SJCRH30 (cell line): ENCODE measurements at regions not wholly inside any gene's neighbourhood (a gene's known extent, or its start where the extent isn't known, plus 50 kb on each side); places are given as distances from the start of the nearest gene placed in this dataset.

Source experiments
- DNase-seq, 2 experiments: peaks; one replicate each; pipeline ENCODE4 v3.0.0-alpha.2; 2015 to 2020
- H3K27ac ChIP-seq: fragments of 250-450 bp; sonication (Bioruptor Pico); 2 replicates; pipeline ENCODE4 v1.5.1; 2020; ENCODE audit warnings: mild to moderate bottlenecking, moderate library complexity
- H3K27me3 ChIP-seq: fragments of 250-450 bp; sonication (Bioruptor Pico); 2 replicates; pipeline ENCODE4 v1.5.1; 2020; ENCODE audit warnings: mild to moderate bottlenecking, moderate library complexity
- H3K36me3 ChIP-seq: fragments of 250-450 bp; sonication (Bioruptor Pico); 2 replicates; pipeline ENCODE4 v1.5.1; 2020; ENCODE audit warnings: mild to moderate bottlenecking, moderate library complexity
- H3K4me1 ChIP-seq: fragments of 250-450 bp; sonication (Bioruptor Pico); 2 replicates; pipeline ENCODE4 v1.5.1; 2020; ENCODE audit warnings: mild to moderate bottlenecking, moderate library complexity
- H3K4me3 ChIP-seq: fragments of 250-450 bp; sonication (Bioruptor Pico); 2 replicates; pipeline ENCODE4 v1.5.1; 2020; ENCODE audit warnings: mild to moderate bottlenecking, moderate library complexity
- H3K9me3 ChIP-seq: fragments of 250-450 bp; sonication (Bioruptor Pico); replicated peaks from 2 replicates; pipeline ENCODE4 v1.5.1; 2020; ENCODE audit warnings: mild to moderate bottlenecking, moderate library complexity

GRCh38 chr16:48003206-48003907 is 152.4 kb downstream of the ABCC12 start:
- DNase-seq, result no peak
- no peaks in the 10 kb centered on the region for H3K9me3 ChIP-seq
- H3K36me3 ChIP-seq, result no peaks in the 10 kb centered on the region
- H3K27ac ChIP-seq, result no peak overlapping the region
- no peaks in the 10 kb centered on the region for H3K4me1 ChIP-seq
- no peaks in the 10 kb centered on the region for H3K27me3 ChIP-seq
- H3K4me3 ChIP-seq, result no peak overlapping the region

- Histone ChIP-seq H3K9me3 (no peaks in the 10 kb centered on the region), H3K27me3 (no peaks in the 10 kb centered on the region), H3K4me3 (no peak overlapping the region), H3K27ac (no peak overlapping the region), H3K36me3 (no peaks in the 10 kb centered on the region), H3K4me1 (no peaks in the 10 kb centered on the region)
- DNase-seq, result no peak
Measured at GRCh38 chr16:48001324-48001895, 154.4 kb downstream of the ABCC12 start.

- Histone ChIP-seq H3K27me3 (no peaks in the 10 kb centered on the region), H3K36me3 (no peaks in the 10 kb centered on the region), H3K4me3 (no peak overlapping the region), H3K27ac (no peak overlapping the region), H3K4me1 (no peaks in the 10 kb centered on the region), H3K9me3 (no peaks in the 10 kb centered on the region)
- DNase-seq, result no peak
Measured at GRCh38 chr16:48000622-48001021, 155.2 kb downstream of the ABCC12 start.

GRCh38 chr16:47999595-47999994 is 156.2 kb downstream of the ABCC12 start:
- H3K27me3 ChIP-seq, result no peaks in the 10 kb centered on the region
- H3K36me3 ChIP-seq, result no peaks in the 10 kb centered on the region
- H3K9me3 ChIP-seq, result no peaks in the 10 kb centered on the region
- no peak overlapping the region for H3K4me3 ChIP-seq
- no peak overlapping the region for H3K27ac ChIP-seq
- no peak for DNase-seq
- H3K4me1 ChIP-seq, result no peaks in the 10 kb centered on the region

GRCh38 chr16:47995354-47995753 is 160.4 kb downstream of the ABCC12 start:
- no peak for DNase-seq
- no peak overlapping the region for H3K4me3 ChIP-seq
- H3K36me3 ChIP-seq, result no peaks in the 10 kb centered on the region

GRCh38 chr16:47991491-47991890 is 164.3 kb downstream of the ABCC12 start:
- no peaks in the 10 kb centered on the region for H3K27me3 ChIP-seq
- no peaks in the 10 kb centered on the region for H3K36me3 ChIP-seq
- no peak overlapping the region for H3K27ac ChIP-seq
- H3K9me3 ChIP-seq, result 0 out of 2 replicates have a peak, but pooled peaks cover 2% of the 10 kb centered on the region
- no peak overlapping the region for H3K4me3 ChIP-seq
- DNase-seq, result no peak
- H3K4me1 ChIP-seq, result no peaks in the 10 kb centered on the region

More at GRCh38 chr16:47995354-47995753, 160.4 kb downstream of the ABCC12 start:
- Histone ChIP-seq H3K4me1 (no peaks in the 10 kb centered on the region), H3K27me3 (no peaks in the 10 kb centered on the region), H3K9me3 (no peaks in the 10 kb centered on the region), H3K27ac (no peak overlapping the region)

- no peak for DNase-seq
Measured at GRCh38 chr16:47990676-47991075, 165.1 kb downstream of the ABCC12 start.

GRCh38 chr16:47987136-47987535 is 168.7 kb downstream of the ABCC12 start:
- Histone ChIP-seq H3K27ac (no peak overlapping the region), H3K27me3 (no peaks in the 10 kb centered on the region), H3K36me3 (no peaks in the 10 kb centered on the region), H3K4me3 (no peak overlapping the region), H3K9me3 (0 out of 2 replicates have a peak, but pooled peaks cover 2% of the 10 kb centered on the region), H3K4me1 (no peaks in the 10 kb centered on the region)
- no peak for DNase-seq

More at GRCh38 chr16:47990676-47991075, 165.1 kb downstream of the ABCC12 start:
- H3K4me1 ChIP-seq, result no peaks in the 10 kb centered on the region
- 0 out of 2 replicates have a peak, but pooled peaks cover 2% of the 10 kb centered on the region for H3K9me3 ChIP-seq
- H3K4me3 ChIP-seq, result no peak overlapping the region
- no peak overlapping the region for H3K27ac ChIP-seq
- no peaks in the 10 kb centered on the region for H3K27me3 ChIP-seq
- no peaks in the 10 kb centered on the region for H3K36me3 ChIP-seq

GRCh38 chr16:47986031-47986430 is 169.8 kb downstream of the ABCC12 start:
- Histone ChIP-seq H3K4me1 (no peaks in the 10 kb centered on the region), H3K27ac (no peak overlapping the region), H3K9me3 (0 out of 2 replicates have a peak, but pooled peaks cover 2% of the 10 kb centered on the region), H3K36me3 (no peaks in the 10 kb centered on the region), H3K27me3 (no peaks in the 10 kb centered on the region), H3K4me3 (no peak overlapping the region)
- DNase-seq, result no peak

GRCh38 chr16:47984669-47985068 is 171.1 kb downstream of the ABCC12 start:
- Histone ChIP-seq H3K27ac (no peak overlapping the region), H3K4me1 (no peaks in the 10 kb centered on the region), H3K36me3 (no peaks in the 10 kb centered on the region), H3K27me3 (no peaks in the 10 kb centered on the region), H3K9me3 (no peaks in the 10 kb centered on the region), H3K4me3 (no peak overlapping the region)
- no peak for DNase-seq

GRCh38 chr16:47983999-47984580 is 171.7 kb downstream of the ABCC12 start:
- H3K27ac ChIP-seq, result no peak overlapping the region
- no peaks in the 10 kb centered on the region for H3K36me3 ChIP-seq
- no peaks in the 10 kb centered on the region for H3K4me1 ChIP-seq
- H3K27me3 ChIP-seq, result no peaks in the 10 kb centered on the region
- DNase-seq, result no peak
- no peaks in the 10 kb centered on the region for H3K9me3 ChIP-seq
- no peak overlapping the region for H3K4me3 ChIP-seq

GRCh38 chr16:47980212-47980611 is 175.6 kb downstream of the ABCC12 start:
- Histone ChIP-seq H3K4me3 (no peak overlapping the region), H3K27ac (no peak overlapping the region), H3K36me3 (no peaks in the 10 kb centered on the region), H3K4me1 (no peaks in the 10 kb centered on the region), H3K9me3 (no peaks in the 10 kb centered on the region), H3K27me3 (no peaks in the 10 kb centered on the region)
- no peak for DNase-seq

GRCh38 chr16:47979616-47980182 is 176.1 kb downstream of the ABCC12 start:
- H3K9me3 ChIP-seq, result no peaks in the 10 kb centered on the region
- no peak overlapping the region for H3K4me3 ChIP-seq
- no peaks in the 10 kb centered on the region for H3K4me1 ChIP-seq
- no peak for DNase-seq
- H3K36me3 ChIP-seq, result no peaks in the 10 kb centered on the region
- H3K27ac ChIP-seq, result no peak overlapping the region
- no peaks in the 10 kb centered on the region for H3K27me3 ChIP-seq

GRCh38 chr16:47979164-47979520 is 176.7 kb downstream of the ABCC12 start:
- no peak overlapping the region for H3K27ac ChIP-seq
- H3K36me3 ChIP-seq, result no peaks in the 10 kb centered on the region
- H3K27me3 ChIP-seq, result no peaks in the 10 kb centered on the region
- H3K4me3 ChIP-seq, result no peak overlapping the region
- DNase-seq, result no peak
- no peaks in the 10 kb centered on the region for H3K9me3 ChIP-seq
- H3K4me1 ChIP-seq, result no peaks in the 10 kb centered on the region

GRCh38 chr16:47978491-47979163 is 177.2 kb downstream of the ABCC12 start:
- no peaks in the 10 kb centered on the region for H3K27me3 ChIP-seq
- H3K4me1 ChIP-seq, result no peaks in the 10 kb centered on the region
- H3K27ac ChIP-seq, result no peak overlapping the region
- H3K9me3 ChIP-seq, result no peaks in the 10 kb centered on the region
- H3K36me3 ChIP-seq, result no peaks in the 10 kb centered on the region
- no peak overlapping the region for H3K4me3 ChIP-seq
- no peak for DNase-seq
